IMR-90 (cell line): ENCODE measurements at regions not wholly inside any gene's neighbourhood (a gene's known extent, or its start where the extent isn't known, plus 50 kb on each side); places are given as distances from the start of the nearest gene placed in this dataset.

Experiments
- ATAC-seq: fragments of 200-7000 bp; cut with Tn5 transposase; 2 replicates; pipeline ENCODE4 v1.9.1; 2020; ENCODE audit warnings: low read depth, mild to moderate bottlenecking, moderate library complexity
- BruUV-seq: library from RNA; stranded (reverse); fragments of 400-500 nt; replicated peaks from 2 replicates; lab custom pipeline; 2021; lab: Mats Ljungman, UMichigan
- CTCF ChIA-PET: fragments of 300-600 bp; formaldehyde crosslinking; extraction: SDS; loops from one replicate; lab custom pipeline; 2021; ENCODE audit warnings: antibody characterized with exemption; lab: Yijun Ruan, JAX
- POLR2A ChIA-PET: fragments of 300-600 bp; sonication (Branson Sonifier 250); formaldehyde crosslinking; loops from one replicate; lab custom pipeline; 2022; ENCODE audit warnings: antibody characterized with exemption; ENCODE audit not compliant: unreplicated experiment; lab: Charles Lee
- DNase-seq: peaks from one replicate; pipeline ENCODE4 v3.0.0; 2013
- H2AFZ ChIP-seq: replicated peaks from 2 replicates; pipeline ENCODE3; 2013; ENCODE audit warnings: low read length, mild to moderate bottlenecking; ENCODE audit not compliant: poor library complexity
- H2AK5ac ChIP-seq: 2 replicates; pipeline ENCODE4 v1.6.1; 2013; ENCODE audit warnings: low read depth, low read length, inconsistent platforms
- H2AK9ac ChIP-seq: replicated peaks from 2 replicates; pipeline ENCODE3; 2013; ENCODE audit warnings: mild to moderate bottlenecking, low read depth, low read length, moderate library complexity; ENCODE audit not compliant: poor library complexity
- H2BK120ac ChIP-seq: 2 replicates; pipeline ENCODE4 v1.6.1; 2013; ENCODE audit warnings: low read depth, low read length, inconsistent platforms
- H2BK15ac ChIP-seq: 3 replicates; pipeline ENCODE4 v1.6.1; 2013; ENCODE audit warnings: low read depth, low read length, inconsistent platforms
- H2BK20ac ChIP-seq: 2 replicates; pipeline ENCODE4 v1.6.1; 2013; ENCODE audit warnings: low read depth, mild to moderate bottlenecking, inconsistent platforms, low read length, moderate library complexity
- H2BK5ac ChIP-seq: 2 replicates; pipeline ENCODE4 v1.6.1; 2013; ENCODE audit warnings: mild to moderate bottlenecking, low read depth, low read length, inconsistent platforms; ENCODE audit not compliant: poor library complexity, severe bottlenecking
- H3K14ac ChIP-seq: replicated peaks from 2 replicates; pipeline ENCODE4 v1.6.1; 2013; ENCODE audit warnings: low read depth, low read length, inconsistent platforms
- H3K18ac ChIP-seq: 2 replicates; pipeline ENCODE4 v1.6.1; 2013; ENCODE audit warnings: low read depth, low read length, control low read depth
- H3K23ac ChIP-seq: 2 replicates; pipeline ENCODE4 v1.6.1; 2013; ENCODE audit warnings: low read depth, low read length, inconsistent platforms
- H3K27ac ChIP-seq: 2 replicates; pipeline ENCODE4 v1.5.1; 2013; ENCODE audit warnings: mild to moderate bottlenecking, control low read depth, low read length; ENCODE audit not compliant: insufficient read depth
- H3K27me3 ChIP-seq: 2 replicates; pipeline ENCODE4 v1.6.1; 2013; ENCODE audit warnings: low read length; ENCODE audit not compliant: control insufficient read depth, insufficient read depth
- H3K36me3 ChIP-seq: 2 replicates; pipeline ENCODE4 v1.6.1; 2013; ENCODE audit warnings: low read length, mixed read lengths; ENCODE audit not compliant: control insufficient read depth, insufficient read depth
- H3K4ac ChIP-seq: 2 replicates; pipeline ENCODE4 v1.6.1; 2013; ENCODE audit warnings: low read depth, low read length, inconsistent platforms
- H3K4me1 ChIP-seq: 2 replicates; pipeline ENCODE4 v1.6.1; 2013; ENCODE audit warnings: low read length, mixed read lengths; ENCODE audit not compliant: control insufficient read depth, insufficient read depth
- H3K4me2 ChIP-seq: 2 replicates; pipeline ENCODE4 v1.6.1; 2013; ENCODE audit warnings: low read depth, mild to moderate bottlenecking, control low read depth, low read length, moderate library complexity
- H3K4me3 ChIP-seq: 2 replicates; pipeline ENCODE4 v1.5.1; 2013; ENCODE audit warnings: low read depth, mild to moderate bottlenecking, control low read depth, low read length, moderate library complexity; ENCODE audit not compliant: insufficient read depth
- H3K56ac ChIP-seq: 2 replicates; pipeline ENCODE4 v1.6.1; 2013; ENCODE audit warnings: low read length, inconsistent platforms; ENCODE audit not compliant: insufficient read depth; ENCODE audit errors: extremely low read depth
- H3K79me1 ChIP-seq, 2 experiments: 2 replicates each; pipeline ENCODE4 v1.6.1; 2013; ENCODE audit warnings: low read length in 2 of 2, inconsistent platforms in 1 of 2, low read depth in 1 of 2
- H3K9ac ChIP-seq: 2 replicates; pipeline ENCODE4 v1.6.1; 2013; ENCODE audit warnings: low read depth, low read length, control low read depth
- H3K9me1 ChIP-seq: 2 replicates; pipeline ENCODE4 v1.6.1; 2013; ENCODE audit warnings: low read length, inconsistent platforms; ENCODE audit not compliant: insufficient read depth
- H3K9me3 ChIP-seq: 2 replicates; pipeline ENCODE4 v1.6.1; 2013; ENCODE audit warnings: low read length; ENCODE audit not compliant: control insufficient read depth, insufficient read depth
- H4K20me1 ChIP-seq: 2 replicates; pipeline ENCODE4 v1.6.1; 2013; ENCODE audit warnings: low read length, inconsistent platforms; ENCODE audit not compliant: insufficient read depth
- H4K5ac ChIP-seq: 2 replicates; pipeline ENCODE4 v1.6.1; 2013; ENCODE audit warnings: mild to moderate bottlenecking, low read depth, low read length, control low read depth
- H4K8ac ChIP-seq, 2 experiments: 2 replicates each; pipeline ENCODE4 v1.6.1; 2013; ENCODE audit warnings: low read depth in 2 of 2, low read length in 2 of 2, control low read depth in 1 of 2, inconsistent platforms in 1 of 2
- H4K91ac ChIP-seq: 2 replicates; pipeline ENCODE4 v1.6.1; 2013; ENCODE audit warnings: low read depth, low read length, inconsistent platforms; ENCODE audit not compliant: insufficient read depth
- ELK1 ChIP-seq: fragments of 150-350 bp; IDR thresholded peaks from 2 replicates; pipeline ENCODE4 v1.6.1; 2016; ENCODE audit warnings: low read depth, mild to moderate bottlenecking, low read length, moderate library complexity, borderline replicate concordance
- MAZ ChIP-seq: IDR thresholded peaks from 2 replicates; pipeline ENCODE4 v1.6.1; 2012; ENCODE audit warnings: low read depth, mild to moderate bottlenecking, low read length, improper control_type of control experiment, moderate library complexity, borderline replicate concordance
- MXI1 ChIP-seq: IDR thresholded peaks from 2 replicates; pipeline ENCODE4 v1.6.1; 2012; ENCODE audit warnings: low read depth, mild to moderate bottlenecking, low read length, moderate library complexity, borderline replicate concordance
- NFE2L2 ChIP-seq: fragments of 150-350 bp; IDR thresholded peaks from 2 replicates; pipeline ENCODE4 v1.6.1; 2016; ENCODE audit warnings: low read depth, mild to moderate bottlenecking, low read length
- RAD21 ChIP-seq: IDR thresholded peaks from 2 replicates; pipeline ENCODE4 v1.6.1; 2012; ENCODE audit warnings: low read length, improper control_type of control experiment
- RFX5 ChIP-seq: IDR thresholded peaks from 2 replicates; pipeline ENCODE4 v1.8.0; 2012; ENCODE audit warnings: low read depth, mild to moderate bottlenecking, low read length, moderate library complexity
- USF2 ChIP-seq: fragments of 150-350 bp; IDR thresholded peaks from 2 replicates; pipeline ENCODE4 v1.6.1; 2017; ENCODE audit warnings: mild to moderate bottlenecking, antibody characterized with exemption, low read length, low read depth
- WGBS, 2 experiments: methylation state at CpG; one replicate each; pipeline versions ENCODE4 v1.1.5 to v1.1.7; 2013; ENCODE audit warnings: missing lambda C conversion rate in 2 of 2; ENCODE audit not compliant: insufficient read length in 1 of 2; ENCODE audit errors: extremely low coverage in 2 of 2; 5-methylcytosine and 5-hydroxymethylcytosine counted together
- dilution Hi-C: fragments of 300-500 bp; cut with HindIII; formaldehyde crosslinking; loops from one replicate; pipeline ENCODE4 v1.14.3; 2018; ENCODE audit warnings: low sequenced_read_pairs; ENCODE audit not compliant: unreplicated experiment
- in situ Hi-C: fragments of 300-500 bp; cut with MboI; formaldehyde crosslinking; loops from 3 replicates; pipeline ENCODE4 v1.14.3; 2019; ENCODE audit warnings: low sequenced_read_pairs, inconsistent platforms, mixed read lengths
- intact Hi-C: fragments of 100-400 bp; cut with micrococcal nuclease; formaldehyde crosslinking; loops from 2 replicates; pipeline ENCODE4 v1.10.0; 2022

- Histone ChIP-seq H2BK15ac (peak overlapping the region; percentile 95; the same call in 2 of the 3 replicates), H3K9me3 (no peaks in the 10 kb centered on the region), H3K36me3 (no peaks in the 10 kb centered on the region), H2AK9ac (peak overlapping the region; percentile 89), H4K20me1 (no peaks in the 10 kb centered on the region), H3K56ac (0 out of 2 replicates have a peak overlapping the region, but pooled peaks have one; percentile 24), H2BK120ac (peak overlapping the region; percentile 100), H2AFZ (peak overlapping the region; percentile 64), H2BK20ac (peak overlapping the region; percentile 98), H3K9ac (no peak overlapping the region), H3K27me3 (no peaks in the 10 kb centered on the region), H3K27ac (peak overlapping the region; percentile 3; the same call in 1 of the 2 replicates), H2AK5ac (peak overlapping the region; percentile 94), H3K23ac (peak overlapping the region; percentile 91; the same call in 1 of the 2 replicates), H3K4me3 (no peak overlapping the region), H3K4me2 (no peak overlapping the region), H4K5ac (peak overlapping the region; percentile 50), H3K4ac (peak overlapping the region; percentile 99), H3K14ac (peak overlapping the region; percentile 93), H3K79me1 (peaks cover 0 to 8% of the 10 kb centered on the region in 2 experiments; a peak in 1 of 4 replicates), H3K4me1 (peaks cover 17% of the 10 kb centered on the region), H2BK5ac (peak overlapping the region; percentile 97), H4K8ac (peak overlapping the region; percentile 81 to 83; a peak in 3 of 4 replicates), H4K91ac (peak overlapping the region; percentile 98), H3K18ac (peak overlapping the region; percentile 80), H3K9me1 (peaks cover 30% of the 10 kb centered on the region)
- 86% methylated on average over 3 of the region's 7 CpGs; no CpG with 5 or more reads in 1 of the 2 experiments for WGBS, 2 experiments
- ATAC-seq: no peak
- no TSS peak for BruUV-seq
- dilution Hi-C loops (no loop called here), intact Hi-C loops (loop anchor here (5.0 kb wide), 1 partner anchor 60 kb away; the partner anchor contains the start of gene CEBPB), in situ Hi-C loops (no loop called here)
- CTCF ChIA-PET: interaction anchor here (0.7 kb wide), 1 partner anchor 31 kb away, joined by 3 read pairs; no protein-coding TSS in a partner anchor
- no peak for DNase-seq
- POLR2A ChIA-PET: no interaction called here
- TF ChIP-seq ELK1 (no peak), RFX5 (no peak), MXI1 (no peak), RAD21 (no peak), NFE2L2 (no peak), USF2 (no peak), MAZ (no peak)
Observed at GRCh38 chr20:50252701-50253100, 62.1 kb downstream of the CEBPB start.
